HepG2 (cell line): ENCODE measurements at regions not wholly inside any gene's neighbourhood (a gene's known extent, or its start where the extent isn't known, plus 50 kb on each side); places are given as distances from the start of the nearest gene placed in this dataset.

Experiments used
- ATAC-seq: fragments of 200-7000 bp; cut with Tn5 transposase; 3 replicates; pipeline ENCODE4 v1.9.1; 2020; ENCODE audit warnings: mild to moderate bottlenecking, moderate library complexity
- BruUV-seq: library from RNA; stranded (reverse); fragments of 400-500 nt; replicated peaks from 2 replicates; lab custom pipeline; 2021; lab: Mats Ljungman, UMichigan
- CTCF ChIA-PET: fragments of 300-600 bp; formaldehyde crosslinking; extraction: SDS; loops from one replicate; lab custom pipeline; 2021; ENCODE audit warnings: low total read pairs, inconsistent platforms, low intra/inter-chr PET ratio; lab: Yijun Ruan, JAX
- POLR2A ChIA-PET: fragments of 350-600 bp; sonication (Branson Sonifier 250); formaldehyde crosslinking; loops from one replicate; lab custom pipeline; 2020; ENCODE audit warnings: antibody characterized with exemption, inconsistent platforms; lab: Yijun Ruan, JAX
- DNase-seq: peaks from one replicate; pipeline ENCODE4 v3.0.0-alpha.2; 2015; ENCODE audit warnings: low spot score
- FAIRE-seq: peaks from 3 replicates; lab custom pipeline; 2011; peaks lifted over from hg19 to GRCh38; lab: Jason Lieb, UNC
- H2AFZ ChIP-seq: one replicate; pipeline ENCODE4 v1.6.1; 2011; ENCODE audit warnings: low read length, inconsistent platforms
- H3K27ac ChIP-seq: fragments of 300-600 bp; 3 replicates; pipeline ENCODE4 v1.8.0; 2011; ENCODE audit warnings: mixed run types, mild to moderate bottlenecking, mixed read lengths, low read length, inconsistent platforms; ENCODE audit not compliant: insufficient read depth; ENCODE audit errors: extremely low read length
- H3K27me3 ChIP-seq, 2 experiments: fragments of 200-600 bp in 1 of 2; 2 replicates in 1 of 2; 3 replicates in 1 of 2; pipeline versions ENCODE4 v1.6.0 to v1.8.0; 2011; ENCODE audit warnings: low read length in 2 of 2, mild to moderate bottlenecking in 2 of 2, moderate library complexity in 2 of 2, inconsistent platforms in 1 of 2; ENCODE audit not compliant: insufficient read depth in 2 of 2, control insufficient read depth in 1 of 2
- H3K36me3 ChIP-seq, 2 experiments: fragments of 200-600 bp in 1 of 2; replicated peaks in 1 of 2; 2 replicates in 1 of 2; 3 replicates in 1 of 2; pipeline versions ENCODE4 v1.5.1 to v1.8.0; 2011; ENCODE audit warnings: low read length in 2 of 2, inconsistent platforms in 1 of 2; ENCODE audit not compliant: insufficient read depth in 2 of 2, control insufficient read depth in 1 of 2
- H3K4me1 ChIP-seq: 2 replicates; pipeline ENCODE4 v1.5.1; 2012; ENCODE audit warnings: low read length, inconsistent platforms; ENCODE audit not compliant: insufficient read depth
- H3K4me2 ChIP-seq: 2 replicates; pipeline ENCODE4 v1.6.0; 2011; ENCODE audit warnings: low read depth, low read length, inconsistent platforms
- H3K4me3 ChIP-seq, 3 experiments: fragments of 200-600 bp in 1 of 3; sonication (generic), shearing (Covaris generic) in 1 of 3; replicated peaks in 1 of 3; 2 replicates each; pipeline ENCODE4 v1.5.1; 2011 to 2016; ENCODE audit warnings: low read length in 3 of 3, inconsistent platforms in 2 of 3, low read depth in 2 of 3, mild to moderate bottlenecking in 2 of 3, control low read depth in 1 of 3, mixed read lengths in 1 of 3; ENCODE audit not compliant: insufficient read depth in 1 of 3
- H3K79me2 ChIP-seq: one replicate; pipeline ENCODE4 v1.6.1; 2011; ENCODE audit warnings: low read length, inconsistent platforms; ENCODE audit not compliant: insufficient read depth
- H3K9ac ChIP-seq: 2 replicates; pipeline ENCODE4 v1.6.0; 2011; ENCODE audit warnings: mild to moderate bottlenecking, low read depth, low read length, inconsistent platforms; ENCODE audit not compliant: insufficient read depth
- H3K9me3 ChIP-seq: 2 replicates; pipeline ENCODE4 v1.5.1; 2012; ENCODE audit warnings: mild to moderate bottlenecking, low read length
- H4K20me1 ChIP-seq: 2 replicates; pipeline ENCODE4 v1.6.0; 2011; ENCODE audit warnings: inconsistent platforms, mild to moderate bottlenecking, low read length, moderate library complexity; ENCODE audit not compliant: insufficient read depth
- KAT7 ChIP-seq: IDR thresholded peaks from 2 replicates; pipeline ENCODE4 v1.6.1; 2018; ENCODE audit warnings: borderline replicate concordance, missing compliant biosample characterization
- MED1 ChIP-seq: sonication (generic); formaldehyde crosslinking; IDR thresholded peaks from 2 replicates; pipeline ENCODE4 v1.4.0; 2020; ENCODE audit warnings: missing genetic modification reagents
- SKI ChIP-seq: fragments of 450-650 bp; IDR thresholded peaks from one replicate; pipeline ENCODE4 v1.6.1; 2018; ENCODE audit warnings: mild to moderate bottlenecking; ENCODE audit not compliant: partially characterized antibody
- SMAD9 ChIP-seq: sonication (generic); formaldehyde crosslinking; IDR thresholded peaks from 2 replicates; pipeline ENCODE4 v1.5.1; 2020; ENCODE audit warnings: mild to moderate bottlenecking, missing genetic modification reagents
- ZNF20 ChIP-seq: sonication (generic); formaldehyde crosslinking; IDR thresholded peaks from 2 replicates; pipeline ENCODE4 v1.4.0; 2020; ENCODE audit warnings: mild to moderate bottlenecking, moderate library complexity, missing genetic modification reagents
- ZNF460 ChIP-seq: sonication (generic); formaldehyde crosslinking; IDR thresholded peaks from 2 replicates; pipeline ENCODE4 v1.5.1; 2020; ENCODE audit warnings: missing genetic modification reagents, mild to moderate bottlenecking, borderline replicate concordance
- in situ Hi-C: cut with HindIII; loops from 2 replicates; pipeline ENCODE4 v1.10.0; 2017; ENCODE audit warnings: low pct_unique_long_range_greater_than_20kb; ENCODE audit not compliant: extremely low pct_ligation_motif_present
- intact Hi-C: fragments of 100-400 bp; cut with micrococcal nuclease; formaldehyde crosslinking; loops from one replicate; pipeline ENCODE4 v1.10.0; 2022; ENCODE audit not compliant: unreplicated experiment
- TF ChIP-seq, protein P1 (sequence below): sonication (generic); formaldehyde crosslinking; IDR thresholded peaks from 2 replicates; pipeline ENCODE4 v1.5.0; 2020; ENCODE audit warnings: mild to moderate bottlenecking, missing genetic modification reagents, borderline replicate concordance
- TF ChIP-seq, protein P2 (sequence below): sonication (generic); formaldehyde crosslinking; IDR thresholded peaks from 2 replicates; pipeline ENCODE4 v1.4.0; 2020; ENCODE audit warnings: missing genetic modification reagents
- TF ChIP-seq, protein P3 (sequence below): sonication (generic); formaldehyde crosslinking; IDR thresholded peaks from 2 replicates; pipeline ENCODE4 v1.8.1; 2023; ENCODE audit warnings: missing genetic modification reagents, inconsistent platforms, borderline replicate concordance

DNA sequence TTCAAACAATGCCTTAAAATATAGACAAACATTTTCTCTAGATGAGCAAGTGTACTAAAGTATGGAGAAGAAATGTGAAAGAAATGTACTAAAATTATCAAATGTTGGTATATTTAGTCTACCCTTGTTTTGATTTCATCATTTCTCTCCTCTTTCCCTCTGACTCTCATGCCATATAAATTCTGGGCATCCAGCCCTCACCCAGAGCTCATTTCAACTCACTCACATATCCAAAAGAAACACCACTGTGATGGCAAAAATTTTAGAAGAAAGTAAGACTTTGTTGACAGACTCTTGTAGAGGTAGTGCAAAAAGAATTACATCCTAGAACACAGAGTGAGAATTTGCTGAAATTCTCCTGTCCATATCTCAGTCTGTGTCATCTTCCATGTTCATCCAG, 377.8 kb upstream of the SUCLG2 start:
- no peaks in the 10 kb centered on the region for H3K79me2 ChIP-seq
- in situ Hi-C loops: no loop called here
- no peaks in the 10 kb centered on the region for H4K20me1 ChIP-seq
- BruUV-seq: no TSS peak
- no peak for DNase-seq
- no peak for FAIRE-seq
- no peaks in the 10 kb centered on the region for H3K9me3 ChIP-seq
- H3K4me1 ChIP-seq: 0 out of 2 replicates have a peak, but pooled peaks cover 5% of the 10 kb centered on the region
- H2AFZ ChIP-seq: no peak overlapping the region
- H3K27ac ChIP-seq: no peak overlapping the region
- H3K9ac ChIP-seq: no peak overlapping the region
- intact Hi-C loops: no loop called here
- H3K27me3 ChIP-seq: no peaks in the 10 kb centered on the region
- POLR2A ChIA-PET: no interaction called here
- H3K4me3 ChIP-seq: no peak overlapping the region
- CTCF ChIA-PET: no interaction called here
- no peak for ATAC-seq
- H3K4me2 ChIP-seq: no peak overlapping the region
- no peaks in the 10 kb centered on the region for H3K36me3 ChIP-seq
- TF ChIP-seq, protein P1, sequence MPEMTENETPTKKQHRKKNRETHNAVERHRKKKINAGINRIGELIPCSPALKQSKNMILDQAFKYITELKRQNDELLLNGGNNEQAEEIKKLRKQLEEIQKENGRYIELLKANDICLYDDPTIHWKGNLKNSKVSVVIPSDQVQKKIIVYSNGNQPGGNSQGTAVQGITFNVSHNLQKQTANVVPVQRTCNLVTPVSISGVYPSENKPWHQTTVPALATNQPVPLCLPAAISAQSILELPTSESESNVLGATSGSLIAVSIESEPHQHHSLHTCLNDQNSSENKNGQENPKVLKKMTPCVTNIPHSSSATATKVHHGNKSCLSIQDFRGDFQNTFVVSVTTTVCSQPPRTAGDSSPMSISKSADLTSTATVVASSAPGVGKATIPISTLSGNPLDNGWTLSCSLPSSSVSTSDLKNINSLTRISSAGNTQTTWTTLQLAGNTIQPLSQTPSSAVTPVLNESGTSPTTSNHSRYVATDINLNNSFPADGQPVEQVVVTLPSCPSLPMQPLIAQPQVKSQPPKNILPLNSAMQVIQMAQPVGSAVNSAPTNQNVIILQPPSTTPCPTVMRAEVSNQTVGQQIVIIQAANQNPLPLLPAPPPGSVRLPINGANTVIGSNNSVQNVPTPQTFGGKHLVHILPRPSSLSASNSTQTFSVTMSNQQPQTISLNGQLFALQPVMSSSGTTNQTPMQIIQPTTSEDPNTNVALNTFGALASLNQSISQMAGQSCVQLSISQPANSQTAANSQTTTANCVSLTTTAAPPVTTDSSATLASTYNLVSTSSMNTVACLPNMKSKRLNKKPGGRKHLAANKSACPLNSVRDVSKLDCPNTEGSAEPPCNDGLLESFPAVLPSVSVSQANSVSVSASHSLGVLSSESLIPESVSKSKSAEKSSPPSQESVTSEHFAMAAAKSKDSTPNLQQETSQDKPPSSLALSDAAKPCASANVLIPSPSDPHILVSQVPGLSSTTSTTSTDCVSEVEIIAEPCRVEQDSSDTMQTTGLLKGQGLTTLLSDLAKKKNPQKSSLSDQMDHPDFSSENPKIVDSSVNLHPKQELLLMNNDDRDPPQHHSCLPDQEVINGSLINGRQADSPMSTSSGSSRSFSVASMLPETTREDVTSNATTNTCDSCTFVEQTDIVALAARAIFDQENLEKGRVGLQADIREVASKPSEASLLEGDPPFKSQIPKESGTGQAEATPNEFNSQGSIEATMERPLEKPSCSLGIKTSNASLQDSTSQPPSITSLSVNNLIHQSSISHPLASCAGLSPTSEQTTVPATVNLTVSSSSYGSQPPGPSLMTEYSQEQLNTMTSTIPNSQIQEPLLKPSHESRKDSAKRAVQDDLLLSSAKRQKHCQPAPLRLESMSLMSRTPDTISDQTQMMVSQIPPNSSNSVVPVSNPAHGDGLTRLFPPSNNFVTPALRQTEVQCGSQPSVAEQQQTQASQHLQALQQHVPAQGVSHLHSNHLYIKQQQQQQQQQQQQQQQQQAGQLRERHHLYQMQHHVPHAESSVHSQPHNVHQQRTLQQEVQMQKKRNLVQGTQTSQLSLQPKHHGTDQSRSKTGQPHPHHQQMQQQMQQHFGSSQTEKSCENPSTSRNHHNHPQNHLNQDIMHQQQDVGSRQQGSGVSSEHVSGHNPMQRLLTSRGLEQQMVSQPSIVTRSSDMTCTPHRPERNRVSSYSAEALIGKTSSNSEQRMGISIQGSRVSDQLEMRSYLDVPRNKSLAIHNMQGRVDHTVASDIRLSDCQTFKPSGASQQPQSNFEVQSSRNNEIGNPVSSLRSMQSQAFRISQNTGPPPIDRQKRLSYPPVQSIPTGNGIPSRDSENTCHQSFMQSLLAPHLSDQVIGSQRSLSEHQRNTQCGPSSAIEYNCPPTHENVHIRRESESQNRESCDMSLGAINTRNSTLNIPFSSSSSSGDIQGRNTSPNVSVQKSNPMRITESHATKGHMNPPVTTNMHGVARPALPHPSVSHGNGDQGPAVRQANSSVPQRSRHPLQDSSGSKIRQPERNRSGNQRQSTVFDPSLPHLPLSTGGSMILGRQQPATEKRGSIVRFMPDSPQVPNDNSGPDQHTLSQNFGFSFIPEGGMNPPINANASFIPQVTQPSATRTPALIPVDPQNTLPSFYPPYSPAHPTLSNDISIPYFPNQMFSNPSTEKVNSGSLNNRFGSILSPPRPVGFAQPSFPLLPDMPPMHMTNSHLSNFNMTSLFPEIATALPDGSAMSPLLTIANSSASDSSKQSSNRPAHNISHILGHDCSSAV (CRISPR knock-in tag): no peak
- no peak for TF ChIP-seq ZNF20
- TF ChIP-seq MED1 (CRISPR knock-in tag): no peak
- no peak for TF ChIP-seq SMAD9 (CRISPR knock-in tag)
- no peak for TF ChIP-seq ZNF460 (CRISPR knock-in tag)
- TF ChIP-seq, protein P2, sequence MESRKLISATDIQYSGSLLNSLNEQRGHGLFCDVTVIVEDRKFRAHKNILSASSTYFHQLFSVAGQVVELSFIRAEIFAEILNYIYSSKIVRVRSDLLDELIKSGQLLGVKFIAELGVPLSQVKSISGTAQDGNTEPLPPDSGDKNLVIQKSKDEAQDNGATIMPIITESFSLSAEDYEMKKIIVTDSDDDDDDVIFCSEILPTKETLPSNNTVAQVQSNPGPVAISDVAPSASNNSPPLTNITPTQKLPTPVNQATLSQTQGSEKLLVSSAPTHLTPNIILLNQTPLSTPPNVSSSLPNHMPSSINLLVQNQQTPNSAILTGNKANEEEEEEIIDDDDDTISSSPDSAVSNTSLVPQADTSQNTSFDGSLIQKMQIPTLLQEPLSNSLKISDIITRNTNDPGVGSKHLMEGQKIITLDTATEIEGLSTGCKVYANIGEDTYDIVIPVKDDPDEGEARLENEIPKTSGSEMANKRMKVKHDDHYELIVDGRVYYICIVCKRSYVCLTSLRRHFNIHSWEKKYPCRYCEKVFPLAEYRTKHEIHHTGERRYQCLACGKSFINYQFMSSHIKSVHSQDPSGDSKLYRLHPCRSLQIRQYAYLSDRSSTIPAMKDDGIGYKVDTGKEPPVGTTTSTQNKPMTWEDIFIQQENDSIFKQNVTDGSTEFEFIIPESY (CRISPR knock-in tag): no peak
- TF ChIP-seq, protein P3, sequence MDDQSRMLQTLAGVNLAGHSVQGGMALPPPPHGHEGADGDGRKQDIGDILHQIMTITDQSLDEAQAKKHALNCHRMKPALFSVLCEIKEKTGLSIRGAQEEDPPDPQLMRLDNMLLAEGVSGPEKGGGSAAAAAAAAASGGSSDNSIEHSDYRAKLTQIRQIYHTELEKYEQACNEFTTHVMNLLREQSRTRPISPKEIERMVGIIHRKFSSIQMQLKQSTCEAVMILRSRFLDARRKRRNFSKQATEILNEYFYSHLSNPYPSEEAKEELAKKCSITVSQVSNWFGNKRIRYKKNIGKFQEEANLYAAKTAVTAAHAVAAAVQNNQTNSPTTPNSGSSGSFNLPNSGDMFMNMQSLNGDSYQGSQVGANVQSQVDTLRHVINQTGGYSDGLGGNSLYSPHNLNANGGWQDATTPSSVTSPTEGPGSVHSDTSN (CRISPR knock-in tag): no peak
- no peak for TF ChIP-seq KAT7
- no peak for TF ChIP-seq SKI
